ENCODE measurements at regions not wholly inside any gene's neighbourhood (a gene's known extent, or its start where the extent isn't known, plus 50 kb on each side); places are given as distances from the start of the nearest gene placed in this dataset.

DNA sequence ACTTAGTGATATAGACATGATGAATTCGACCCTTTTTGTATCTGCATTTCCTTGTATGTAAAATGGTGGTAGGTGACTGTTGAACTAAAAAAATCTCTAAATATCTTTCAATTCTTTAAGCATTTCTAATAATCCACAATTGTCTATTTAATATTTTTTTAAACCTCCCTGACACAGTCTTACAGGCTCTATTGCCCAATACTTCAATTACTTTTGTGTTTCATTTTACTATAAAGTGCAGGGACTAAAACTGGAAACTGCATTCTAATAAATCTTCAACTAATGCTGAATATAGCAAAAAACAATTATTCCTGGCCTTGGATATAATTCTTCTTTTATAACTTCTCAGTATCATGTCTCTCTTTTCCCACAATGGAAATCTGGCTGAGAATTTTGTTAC is 202.7 kb upstream of the PIK3R1 start:
- no peak overlapping the region for H3K4me3 ChIP-seq (ENCODE audit: insufficient read depth, low read length, poor library complexity, severe bottlenecking)
- no peak overlapping the region for H2AFZ ChIP-seq (ENCODE audit: low read depth, low read length, severe bottlenecking)
- no peaks in the 10 kb centered on the region for H3K27me3 ChIP-seq (ENCODE audit: low read length)
- no peaks in the 10 kb centered on the region for H4K20me1 ChIP-seq (ENCODE audit: low read depth, low read length)
- H3K9me2 ChIP-seq (replicated peaks; ENCODE audit: insufficient read depth, low read length): no peaks in the 10 kb centered on the region
- H3K36me3 ChIP-seq (ENCODE audit: low read length): no peaks in the 10 kb centered on the region
- H3K9me3 ChIP-seq (ENCODE audit: insufficient read depth, low read length): no peaks in the 10 kb centered on the region
- TF ChIP-seq, protein P1, sequence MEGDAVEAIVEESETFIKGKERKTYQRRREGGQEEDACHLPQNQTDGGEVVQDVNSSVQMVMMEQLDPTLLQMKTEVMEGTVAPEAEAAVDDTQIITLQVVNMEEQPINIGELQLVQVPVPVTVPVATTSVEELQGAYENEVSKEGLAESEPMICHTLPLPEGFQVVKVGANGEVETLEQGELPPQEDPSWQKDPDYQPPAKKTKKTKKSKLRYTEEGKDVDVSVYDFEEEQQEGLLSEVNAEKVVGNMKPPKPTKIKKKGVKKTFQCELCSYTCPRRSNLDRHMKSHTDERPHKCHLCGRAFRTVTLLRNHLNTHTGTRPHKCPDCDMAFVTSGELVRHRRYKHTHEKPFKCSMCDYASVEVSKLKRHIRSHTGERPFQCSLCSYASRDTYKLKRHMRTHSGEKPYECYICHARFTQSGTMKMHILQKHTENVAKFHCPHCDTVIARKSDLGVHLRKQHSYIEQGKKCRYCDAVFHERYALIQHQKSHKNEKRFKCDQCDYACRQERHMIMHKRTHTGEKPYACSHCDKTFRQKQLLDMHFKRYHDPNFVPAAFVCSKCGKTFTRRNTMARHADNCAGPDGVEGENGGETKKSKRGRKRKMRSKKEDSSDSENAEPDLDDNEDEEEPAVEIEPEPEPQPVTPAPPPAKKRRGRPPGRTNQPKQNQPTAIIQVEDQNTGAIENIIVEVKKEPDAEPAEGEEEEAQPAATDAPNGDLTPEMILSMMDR (IDR thresholded peaks at IDR 0.05; ENCODE audit: insufficient read depth, low read length, poor library complexity, severe bottlenecking): no peak
- H3K4me2 ChIP-seq (ENCODE audit: low read depth, low read length, poor library complexity, severe bottlenecking): no peak overlapping the region
- H3F3A ChIP-seq (ENCODE audit: insufficient read depth): no peaks in the 10 kb centered on the region
- no peak overlapping the region for H3K9ac ChIP-seq (ENCODE audit: low read length)
- no peaks in the 10 kb centered on the region for H3K79me2 ChIP-seq (ENCODE audit: insufficient read depth, low read length)
- no peak overlapping the region for H3K27ac ChIP-seq (ENCODE audit: low read depth, low read length)

- no peak overlapping the region for H2AFZ ChIP-seq (ENCODE audit: low read depth, low read length, severe bottlenecking)
- no peaks in the 10 kb centered on the region for H3K36me3 ChIP-seq (ENCODE audit: low read length)
- no peaks in the 10 kb centered on the region for H3K9me3 ChIP-seq (ENCODE audit: insufficient read depth, low read length)
- no peaks in the 10 kb centered on the region for H3F3A ChIP-seq (ENCODE audit: insufficient read depth)
- no peaks in the 10 kb centered on the region for H3K9me2 ChIP-seq (replicated peaks; ENCODE audit: insufficient read depth, low read length)
- H3K9ac ChIP-seq (ENCODE audit: low read length): no peak overlapping the region
- no peaks in the 10 kb centered on the region for H4K20me1 ChIP-seq (ENCODE audit: low read depth, low read length)
- no peaks in the 10 kb centered on the region for H3K79me2 ChIP-seq (ENCODE audit: insufficient read depth, low read length)
- H3K4me3 ChIP-seq (ENCODE audit: insufficient read depth, low read length, poor library complexity, severe bottlenecking): no peak overlapping the region
- TF ChIP-seq, protein P1 (IDR thresholded peaks at IDR 0.05; ENCODE audit: insufficient read depth, low read length, poor library complexity, severe bottlenecking): no peak
- TF ChIP-seq EZH2phosphoT487 (conservative IDR thresholded peaks at IDR 0.05; ENCODE audit: low read length): no peak
- H3K4me2 ChIP-seq (ENCODE audit: low read depth, low read length, poor library complexity, severe bottlenecking): no peak overlapping the region
- H3K27me3 ChIP-seq (ENCODE audit: low read length): no peaks in the 10 kb centered on the region
- H3K27ac ChIP-seq (ENCODE audit: low read depth, low read length): no peak overlapping the region
Observed at GRCh38 chr5:68012429-68012828, 203.1 kb upstream of the PIK3R1 start.

DNA sequence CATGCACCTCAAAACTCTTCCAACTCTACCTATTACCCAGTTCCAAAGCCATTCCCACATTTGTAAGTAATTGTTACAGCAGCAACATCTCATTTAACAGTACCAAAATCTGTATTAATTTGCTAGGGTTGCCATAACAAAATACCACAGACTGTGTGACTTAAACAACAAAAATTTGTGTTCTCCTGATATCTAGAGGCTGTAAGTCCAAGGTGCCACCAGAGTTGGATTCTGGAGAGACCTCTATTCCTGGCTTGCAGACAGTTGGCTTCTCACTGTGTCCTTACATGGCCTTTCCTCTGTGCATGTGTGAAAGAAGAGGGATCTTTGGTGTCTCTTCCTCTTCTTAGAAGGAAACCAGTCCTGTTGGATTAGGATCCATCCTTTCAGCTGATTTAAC is 203.8 kb upstream of the PIK3R1 start:
- Histone ChIP-seq H3K9me2 (replicated peaks; ENCODE audit: insufficient read depth, low read length) (no peaks in the 10 kb centered on the region), H3K9ac (ENCODE audit: low read length) (no peak overlapping the region), H3K4me3 (ENCODE audit: insufficient read depth, low read length, poor library complexity, severe bottlenecking) (no peak overlapping the region), H3K27me3 (ENCODE audit: low read length) (no peaks in the 10 kb centered on the region), H3F3A (ENCODE audit: insufficient read depth) (no peaks in the 10 kb centered on the region), H3K9me3 (ENCODE audit: insufficient read depth, low read length) (no peaks in the 10 kb centered on the region), H2AFZ (ENCODE audit: low read depth, low read length, severe bottlenecking) (no peak overlapping the region), H3K27ac (ENCODE audit: low read depth, low read length) (no peak overlapping the region), H3K4me2 (ENCODE audit: low read depth, low read length, poor library complexity, severe bottlenecking) (no peak overlapping the region), H3K79me2 (ENCODE audit: insufficient read depth, low read length) (no peaks in the 10 kb centered on the region), H4K20me1 (ENCODE audit: low read depth, low read length) (no peaks in the 10 kb centered on the region), H3K36me3 (ENCODE audit: low read length) (no peaks in the 10 kb centered on the region)
- TF ChIP-seq, protein P1 (IDR thresholded peaks at IDR 0.05; ENCODE audit: insufficient read depth, low read length, poor library complexity, severe bottlenecking): no peak
- no peak for TF ChIP-seq EZH2phosphoT487 (conservative IDR thresholded peaks at IDR 0.05; ENCODE audit: low read length)
